Naive thymus-derived CD4-positive, alpha-beta T cell (primary cell): ENCODE measurements at regions not wholly inside any gene's neighbourhood (a gene's known extent, or its start where the extent isn't known, plus 50 kb on each side); places are given as distances from the start of the nearest gene placed in this dataset.

ENCODE experiments used
- ATAC-seq: fragments of 150-1000 bp; cut with Tn5 transposase; 2 replicates; pipeline ENCODE4 v1.10.0; 2021; ENCODE audit warnings: mild to moderate bottlenecking, moderate library complexity
- CTCF ChIA-PET: fragments of 350-600 bp; sonication (Branson Sonifier 250); formaldehyde crosslinking; loops from one replicate; lab custom pipeline; 2021; ENCODE audit warnings: antibody characterized with exemption; lab: Charles Lee
- POLR2A ChIA-PET: fragments of 350-600 bp; sonication (Branson Sonifier 250); formaldehyde crosslinking; loops from one replicate; lab custom pipeline; 2021; ENCODE audit warnings: antibody characterized with exemption, inconsistent platforms; lab: Charles Lee
- DNase-seq, 9 donors: peaks; one replicate each; pipeline versions ENCODE4 v3.0.0 to v3.0.0-alpha.2; 2020 to 2022; ENCODE audit warnings: mixed read lengths in 1 of 9
- H3K27ac ChIP-seq: one replicate; pipeline ENCODE4 v1.7.0; 2013; ENCODE audit warnings: mild to moderate bottlenecking, low read depth, low read length, moderate library complexity
- H3K27me3 ChIP-seq, 2 donors: one replicate each; pipeline ENCODE4 v1.7.0; 2013; ENCODE audit warnings: low read length in 2 of 2, mild to moderate bottlenecking in 2 of 2, moderate library complexity in 2 of 2; ENCODE audit not compliant: control insufficient read depth in 2 of 2, insufficient read depth in 2 of 2
- H3K36me3 ChIP-seq, 3 experiments: 1 replicate in 2 of 3; 2 replicates in 1 of 3; pipeline ENCODE4 v1.7.0; 2013; ENCODE audit warnings: low read length in 3 of 3, mild to moderate bottlenecking in 3 of 3, moderate library complexity in 1 of 3; ENCODE audit not compliant: insufficient read depth in 3 of 3, control insufficient read depth in 2 of 3
- H3K4me1 ChIP-seq, 2 donors: one replicate each; pipeline ENCODE4 v1.7.0; 2013; ENCODE audit warnings: low read length in 2 of 2, mild to moderate bottlenecking in 2 of 2, moderate library complexity in 1 of 2; ENCODE audit not compliant: control insufficient read depth in 2 of 2, insufficient read depth in 2 of 2
- H3K4me3 ChIP-seq: 2 replicates; pipeline ENCODE4 v1.7.0; 2013; ENCODE audit warnings: mild to moderate bottlenecking, low read length
- H3K9me3 ChIP-seq, 3 experiments: 1 replicate in 2 of 3; 2 replicates in 1 of 3; pipeline ENCODE4 v1.7.0; 2013; ENCODE audit warnings: low read length in 3 of 3; ENCODE audit not compliant: control insufficient read depth in 2 of 3
- H3K27ac Mint-ChIP-seq, 9 donors: one replicate each; pipeline ENCODE4 v1.8.0; 2020 to 2022; ENCODE audit warnings: mixed read lengths in 9 of 9, mild to moderate bottlenecking in 8 of 9, moderate library complexity in 5 of 9, inconsistent platforms in 2 of 9
- H3K27me3 Mint-ChIP-seq, 5 donors: one replicate each; pipeline ENCODE4 v1.8.0; 2021 to 2022; ENCODE audit warnings: mixed read lengths in 5 of 5, mild to moderate bottlenecking in 1 of 5
- H3K36me3 Mint-ChIP-seq, 5 donors: one replicate each; pipeline ENCODE4 v1.8.0; 2020 to 2022; ENCODE audit warnings: mixed read lengths in 5 of 5, mild to moderate bottlenecking in 3 of 5, inconsistent platforms in 1 of 5
- H3K4me1 Mint-ChIP-seq, 7 donors: one replicate each; pipeline ENCODE4 v1.8.0; 2020 to 2022; ENCODE audit warnings: mixed read lengths in 7 of 7, mild to moderate bottlenecking in 3 of 7, inconsistent platforms in 1 of 7
- H3K4me3 Mint-ChIP-seq, 10 donors: one replicate each; pipeline ENCODE4 v1.8.0; 2020 to 2022; ENCODE audit warnings: mild to moderate bottlenecking in 10 of 10, mixed read lengths in 10 of 10, moderate library complexity in 6 of 10, inconsistent platforms in 2 of 10
- H3K9me3 Mint-ChIP-seq, 11 donors: one replicate each; pipeline ENCODE4 v1.8.0; 2020 to 2022; ENCODE audit warnings: mixed read lengths in 11 of 11, mild to moderate bottlenecking in 4 of 11, inconsistent platforms in 1 of 11, moderate library complexity in 1 of 11
- intact Hi-C, 2 donors: fragments of 100-400 bp; cut with micrococcal nuclease; formaldehyde crosslinking; loops; one replicate each; pipeline ENCODE4 v1.15.1; 2023

DNA sequence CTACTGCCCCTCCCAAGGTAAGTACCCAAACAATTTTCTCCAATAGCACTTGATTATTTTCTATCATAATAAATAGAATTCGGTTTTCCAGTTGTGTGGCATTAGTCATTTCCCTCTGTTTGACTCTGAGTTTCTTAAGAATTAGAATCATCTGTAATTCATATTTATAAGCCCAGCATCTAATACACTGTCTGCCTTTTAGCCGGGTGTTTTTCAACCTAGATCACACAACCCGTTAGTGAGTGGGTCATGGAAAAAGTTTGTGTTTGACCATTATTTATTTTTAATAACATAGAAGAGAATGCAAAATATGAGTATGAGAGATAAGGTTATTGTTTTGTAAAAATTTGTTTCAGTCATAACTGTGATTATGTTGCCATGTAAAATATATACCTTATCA, 701.6 kb downstream of the RFPL4B start:
- CTCF ChIA-PET, result no interaction called here
- no peak for DNase-seq
- no peaks in the 10 kb centered on the region for H3K27me3 ChIP-seq
- Mint-ChIP-seq H3K36me3 (no peaks in the 10 kb centered on the region), H3K27me3 (no peaks in the 10 kb centered on the region), H3K4me3 (no peak overlapping the region), H3K9me3 (peaks cover 0 to 11% (median 0%) of the 10 kb centered on the region in 11 donors), H3K27ac (no peak overlapping the region), H3K4me1 (no peaks in the 10 kb centered on the region)
- H3K4me3 ChIP-seq, result no peak overlapping the region
- intact Hi-C loops, result no loop called here
- H3K27ac ChIP-seq, result no peak overlapping the region
- H3K9me3 ChIP-seq, result no peaks in the 10 kb centered on the region
- H3K4me1 ChIP-seq, result no peaks in the 10 kb centered on the region
- H3K36me3 ChIP-seq, result no peaks in the 10 kb centered on the region
- no peak for ATAC-seq
- POLR2A ChIA-PET, result no interaction called here

GRCh38 chr6:113049190-113049589, 702.1 kb downstream of the RFPL4B start:
- ChIA-PET CTCF (no interaction called here), POLR2A (no interaction called here)
- Histone ChIP-seq H3K4me3 (no peak overlapping the region), H3K36me3 (no peaks in the 10 kb centered on the region), H3K27ac (no peak overlapping the region), H3K9me3 (no peaks in the 10 kb centered on the region), H3K27me3 (no peaks in the 10 kb centered on the region), H3K4me1 (no peaks in the 10 kb centered on the region)
- DNase-seq, result no peak
- Mint-ChIP-seq H3K27ac (no peak overlapping the region), H3K4me1 (no peaks in the 10 kb centered on the region), H3K36me3 (no peaks in the 10 kb centered on the region), H3K27me3 (no peaks in the 10 kb centered on the region), H3K9me3 (peaks cover 0 to 11% (median 0%) of the 10 kb centered on the region in 11 donors), H3K4me3 (no peak overlapping the region)
- ATAC-seq, result no peak
- intact Hi-C loops, result no loop called here

GRCh38 chr6:113050010-113050858, 703.1 kb downstream of the RFPL4B start:
- CTCF ChIA-PET, result no interaction called here
- Histone ChIP-seq H3K36me3 (no peaks in the 10 kb centered on the region), H3K9me3 (no peaks in the 10 kb centered on the region), H3K27ac (no peak overlapping the region), H3K4me3 (no peak overlapping the region), H3K27me3 (no peaks in the 10 kb centered on the region), H3K4me1 (no peaks in the 10 kb centered on the region)
- Mint-ChIP-seq H3K4me1 (no peaks in the 10 kb centered on the region), H3K36me3 (no peaks in the 10 kb centered on the region), H3K4me3 (no peak overlapping the region), H3K9me3 (peaks cover 0 to 9% (median 0%) of the 10 kb centered on the region in 11 donors), H3K27ac (no peak overlapping the region), H3K27me3 (no peaks in the 10 kb centered on the region)
- DNase-seq, result no peak
- intact Hi-C loops, result no loop called here
- POLR2A ChIA-PET, result no interaction called here
- no peak for ATAC-seq

DNA sequence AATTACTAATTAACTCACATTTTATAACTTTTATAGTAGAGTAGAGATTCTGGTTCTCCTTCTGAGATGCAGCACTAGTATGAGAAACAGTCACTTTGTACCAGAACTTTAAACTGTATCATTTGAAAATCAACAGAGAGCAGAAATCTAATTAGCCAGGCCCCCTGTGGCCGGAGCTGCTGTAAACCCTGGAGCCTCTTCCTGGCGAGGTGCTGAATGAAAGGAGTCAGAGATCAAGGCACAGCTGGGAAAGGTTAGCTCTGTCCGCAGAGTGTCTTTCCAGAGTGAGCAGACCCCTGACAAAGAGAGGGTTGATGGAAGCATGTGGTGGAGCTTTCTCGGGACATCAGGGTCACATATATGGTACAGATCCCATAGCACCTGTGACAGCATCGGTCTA, 703.8 kb downstream of the RFPL4B start:
- Histone ChIP-seq H3K4me3 (no peak overlapping the region), H3K27me3 (no peaks in the 10 kb centered on the region), H3K9me3 (no peaks in the 10 kb centered on the region), H3K4me1 (no peaks in the 10 kb centered on the region), H3K36me3 (no peaks in the 10 kb centered on the region), H3K27ac (no peak overlapping the region)
- Mint-ChIP-seq H3K4me3 (no peak overlapping the region), H3K36me3 (no peaks in the 10 kb centered on the region), H3K4me1 (no peaks in the 10 kb centered on the region), H3K9me3 (peaks cover 0 to 4% (median 1%) of the 10 kb centered on the region in 11 donors), H3K27me3 (no peaks in the 10 kb centered on the region), H3K27ac (no peak overlapping the region)
- intact Hi-C loops, result no loop called here
- no peak for DNase-seq
- POLR2A ChIA-PET, result no interaction called here
- CTCF ChIA-PET, result no interaction called here
- ATAC-seq, result no peak

DNA sequence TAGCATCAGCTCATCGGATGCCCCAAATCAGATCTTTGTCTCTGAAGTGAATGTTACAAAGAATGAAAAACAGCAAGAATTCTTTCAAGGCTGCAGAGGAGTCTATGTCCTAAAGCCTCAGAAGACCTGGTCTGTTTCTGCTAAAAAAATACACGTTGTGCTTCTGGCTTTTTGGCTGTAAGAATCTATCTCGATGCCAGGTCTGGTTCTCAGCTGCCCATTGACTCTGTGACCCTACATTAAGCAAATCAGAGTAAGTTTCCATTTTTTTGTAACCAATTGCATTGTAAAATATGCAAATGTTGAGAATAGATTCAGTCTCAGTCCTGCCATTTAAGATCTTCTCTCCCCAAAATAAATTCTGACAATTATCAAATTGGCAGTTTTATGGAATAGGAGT, 705.4 kb downstream of the RFPL4B start:
- no peak for ATAC-seq
- H3K36me3 ChIP-seq, result no peaks in the 10 kb centered on the region
- Mint-ChIP-seq H3K4me3 (no peak overlapping the region), H3K36me3 (no peaks in the 10 kb centered on the region), H3K9me3 (peaks cover 0 to 10% (median 2%) of the 10 kb centered on the region in 11 donors), H3K27ac (no peak overlapping the region), H3K4me1 (no peaks in the 10 kb centered on the region), H3K27me3 (no peaks in the 10 kb centered on the region)
- no peak overlapping the region for H3K27ac ChIP-seq
- no peaks in the 10 kb centered on the region for H3K4me1 ChIP-seq
- ChIA-PET CTCF (no interaction called here), POLR2A (no interaction called here)
- H3K9me3 ChIP-seq, result no peaks in the 10 kb centered on the region
- no peak overlapping the region for H3K4me3 ChIP-seq
- H3K27me3 ChIP-seq, result no peaks in the 10 kb centered on the region
- no peak for DNase-seq
- intact Hi-C loops, result no loop called here

DNA sequence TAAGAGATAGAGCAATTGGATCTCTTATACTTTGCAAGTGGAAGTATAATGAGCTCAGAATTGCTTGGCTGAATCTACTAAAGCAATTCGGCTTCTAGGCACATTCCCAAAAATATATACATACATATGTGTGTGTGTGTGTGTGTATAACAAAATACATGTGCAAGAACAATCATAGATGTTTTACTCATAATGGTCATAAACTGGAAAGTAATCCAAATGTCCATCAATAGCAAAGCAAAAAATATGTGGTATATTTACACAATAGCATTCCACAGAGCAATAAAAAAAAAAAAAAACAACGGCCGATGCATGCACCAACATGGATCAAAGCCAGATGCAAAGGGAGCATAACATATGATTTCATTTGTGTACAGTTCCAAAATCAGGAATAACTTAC, 707.9 kb downstream of the RFPL4B start:
- intact Hi-C loops, result no loop called here
- Histone ChIP-seq H3K4me1 (no peaks in the 10 kb centered on the region), H3K9me3 (no peaks in the 10 kb centered on the region), H3K4me3 (no peak overlapping the region), H3K36me3 (no peaks in the 10 kb centered on the region), H3K27ac (no peak overlapping the region), H3K27me3 (no peaks in the 10 kb centered on the region)
- Mint-ChIP-seq H3K27ac (no peak overlapping the region), H3K4me3 (no peak overlapping the region), H3K36me3 (no peaks in the 10 kb centered on the region), H3K4me1 (no peaks in the 10 kb centered on the region), H3K27me3 (no peaks in the 10 kb centered on the region), H3K9me3 (peaks cover 0 to 10% (median 0%) of the 10 kb centered on the region in 11 donors)
- POLR2A ChIA-PET, result no interaction called here
- ATAC-seq (no peak), DNase-seq (no peak)
- CTCF ChIA-PET, result no interaction called here

DNA sequence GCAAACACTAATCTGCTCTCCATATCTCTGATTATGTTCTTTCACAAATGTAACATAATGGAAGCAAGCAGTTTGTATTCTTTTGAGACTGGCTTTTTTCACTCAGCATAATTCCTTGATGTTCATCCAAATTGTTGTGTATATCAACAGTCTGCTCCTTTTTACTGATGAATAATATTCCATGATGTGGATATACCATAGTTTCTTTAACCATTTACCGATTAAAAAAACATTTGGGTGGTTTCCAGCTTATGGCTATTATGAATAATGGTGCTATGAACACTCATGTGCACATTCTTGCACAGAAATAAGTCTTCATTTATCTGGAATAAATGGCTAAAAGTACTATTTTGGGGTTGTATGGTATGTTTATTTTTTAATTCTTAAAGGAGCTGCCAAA, 708.9 kb downstream of the RFPL4B start:
- DNase-seq, result no peak
- POLR2A ChIA-PET, result no interaction called here
- intact Hi-C loops, result no loop called here

More for the DNA sequence above, 708.9 kb downstream of the RFPL4B start:
- CTCF ChIA-PET, result no interaction called here
- peaks cover 0 to 10% (median 0%) of the 10 kb centered on the region in 11 donors for H3K9me3 Mint-ChIP-seq
- H3K27me3 Mint-ChIP-seq, result no peaks in the 10 kb centered on the region
- H3K9me3 ChIP-seq, result no peaks in the 10 kb centered on the region
- no peak overlapping the region for H3K27ac Mint-ChIP-seq
- no peak overlapping the region for H3K27ac ChIP-seq
- no peaks in the 10 kb centered on the region for H3K36me3 Mint-ChIP-seq
- H3K4me1 ChIP-seq, result no peaks in the 10 kb centered on the region
- no peaks in the 10 kb centered on the region for H3K36me3 ChIP-seq
- no peaks in the 10 kb centered on the region for H3K27me3 ChIP-seq
- ATAC-seq, result no peak
- H3K4me3 ChIP-seq, result no peak overlapping the region
- H3K4me3 Mint-ChIP-seq, result no peak overlapping the region
- H3K4me1 Mint-ChIP-seq, result no peaks in the 10 kb centered on the region
